Keratinocyte (primary cell): ENCODE measurements at regions not wholly inside any gene's neighbourhood (a gene's known extent, or its start where the extent isn't known, plus 50 kb on each side); places are given as distances from the start of the nearest gene placed in this dataset.

Experiments used
- DNase-seq: peaks from one replicate; pipeline ENCODE4 v3.0.0-alpha.2; 2011; ENCODE audit warnings: low read depth, missing footprints, low spot score
- FAIRE-seq: peaks from 2 replicates; lab custom pipeline; 2011; peaks lifted over from hg19 to GRCh38; lab: Jason Lieb, UNC
- H2AFZ ChIP-seq: 2 replicates; pipeline ENCODE4 v1.6.0; 2012; ENCODE audit warnings: low read length, control low read depth, inconsistent platforms; ENCODE audit not compliant: control insufficient read depth
- H3K27ac ChIP-seq: 2 replicates; pipeline ENCODE4 v1.5.1; 2011; ENCODE audit warnings: low read length; ENCODE audit not compliant: control insufficient read depth, insufficient read depth
- H3K27me3 ChIP-seq: 3 replicates; pipeline ENCODE4 v1.6.0; 2011; ENCODE audit warnings: low read length; ENCODE audit not compliant: control insufficient read depth, insufficient read depth; ENCODE audit errors: extremely low read depth
- H3K36me3 ChIP-seq, 2 experiments: 2 replicates in 1 of 2; 3 replicates in 1 of 2; pipeline ENCODE4 v1.5.1; 2011; ENCODE audit warnings: low read length in 2 of 2, mild to moderate bottlenecking in 1 of 2; ENCODE audit not compliant: control insufficient read depth in 2 of 2, insufficient read depth in 2 of 2; ENCODE audit errors: extremely low read depth in 1 of 2
- H3K4me1 ChIP-seq: 3 replicates; pipeline ENCODE4 v1.5.1; 2011; ENCODE audit warnings: low read length; ENCODE audit not compliant: control insufficient read depth, insufficient read depth; ENCODE audit errors: extremely low read depth
- H3K4me2 ChIP-seq: 3 replicates; pipeline ENCODE4 v1.6.0; 2011; ENCODE audit warnings: low read depth, low read length; ENCODE audit not compliant: control insufficient read depth, insufficient read depth; ENCODE audit errors: extremely low read depth
- H3K4me3 ChIP-seq, 3 experiments: fragments of 200-600 bp in 1 of 3; sonication (generic) in 1 of 3; 2 replicates in 2 of 3; 3 replicates in 1 of 3; pipeline ENCODE4 v1.5.1; 2011 to 2016; ENCODE audit warnings: low read length in 3 of 3, mild to moderate bottlenecking in 3 of 3, control low read depth in 2 of 3, inconsistent platforms in 1 of 3, low read depth in 1 of 3, mixed read lengths in 1 of 3, mixed run types in 1 of 3, moderate library complexity in 1 of 3; ENCODE audit not compliant: control insufficient read depth in 2 of 3, insufficient read depth in 2 of 3; ENCODE audit errors: extremely low read depth in 1 of 3
- H3K79me2 ChIP-seq: 2 replicates; pipeline ENCODE4 v1.6.0; 2012; ENCODE audit warnings: low read length; ENCODE audit not compliant: control insufficient read depth, insufficient read depth
- H3K9ac ChIP-seq: 3 replicates; pipeline ENCODE4 v1.6.0; 2011; ENCODE audit warnings: low read length; ENCODE audit not compliant: control insufficient read depth, insufficient read depth; ENCODE audit errors: extremely low read depth
- H3K9me1 ChIP-seq: 3 replicates; pipeline ENCODE4 v1.6.0; 2011; ENCODE audit warnings: low read length; ENCODE audit not compliant: control insufficient read depth, insufficient read depth; ENCODE audit errors: extremely low read depth
- H3K9me3 ChIP-seq: 2 replicates; pipeline ENCODE4 v1.5.1; 2012; ENCODE audit warnings: low read depth, low read length; ENCODE audit not compliant: control insufficient read depth
- H4K20me1 ChIP-seq: 3 replicates; pipeline ENCODE4 v1.6.0; 2011; ENCODE audit warnings: low read length; ENCODE audit not compliant: control insufficient read depth, insufficient read depth; ENCODE audit errors: extremely low read depth
- CTCF ChIP-seq, 3 experiments: IDR thresholded peaks in 1 of 3; conservative IDR thresholded peaks in 1 of 3; optimal IDR thresholded peaks in 1 of 3; 2 replicates in 2 of 3; 3 replicates in 1 of 3; pipeline versions ENCODE3 to v1.5.1; 2011; ENCODE audit warnings: low read length in 3 of 3, mild to moderate bottlenecking in 3 of 3, moderate library complexity in 2 of 3, control low read depth in 1 of 3, inconsistent platforms in 1 of 3; ENCODE audit not compliant: insufficient read depth in 2 of 3; ENCODE audit errors: extremely low read depth in 1 of 3
- EZH2 ChIP-seq: IDR thresholded peaks from one replicate; pipeline ENCODE4 v1.6.1; 2012; ENCODE audit warnings: inconsistent platforms, mild to moderate bottlenecking, low read length, moderate library complexity
- dilution Hi-C: fragments of 300-500 bp; cut with MboI; formaldehyde crosslinking; loops from one replicate; pipeline ENCODE4 v1.7.0; 2020; ENCODE audit warnings: low sequenced_read_pairs; ENCODE audit not compliant: extremely low pct_ligation_motif_present

GRCh38 chr18:22348521-22349316, 69.0 kb downstream of the CTAGE1 start:
- Histone ChIP-seq H4K20me1 (no peaks in the 10 kb centered on the region), H3K4me3 (peak overlapping the region; percentile 28 to 80 (median 64)), H3K79me2 (no peaks in the 10 kb centered on the region), H3K4me2 (peak overlapping the region; percentile 95), H3K9me1 (no peaks in the 10 kb centered on the region), H3K27me3 (peaks cover 23% of the 10 kb centered on the region), H3K27ac (peak overlapping the region; percentile 33), H2AFZ (peak overlapping the region; percentile 95), H3K4me1 (peaks cover 12% of the 10 kb centered on the region), H3K36me3 (no peaks in the 10 kb centered on the region), H3K9me3 (no peaks in the 10 kb centered on the region), H3K9ac (peak overlapping the region; percentile 60)
- TF ChIP-seq EZH2 = peak; percentile 19
- no peak for TF ChIP-seq CTCF (optimal IDR thresholded peaks at IDR 0.05 in 1 of 3, IDR thresholded peaks at IDR 0.05 in 1 of 3, conservative IDR thresholded peaks at IDR 0.05 in 1 of 3; ENCODE audit: extremely low read depth in 1 of 3, insufficient read depth in 2 of 3, low read length in 3 of 3)
- dilution Hi-C loops = no loop called here
- FAIRE-seq (peak; percentile 36), DNase-seq (peak; percentile 13)

GRCh38 chr18:22347606-22348511, 69.9 kb downstream of the CTAGE1 start:
- Histone ChIP-seq H3K4me2 (peak overlapping the region; percentile 95), H3K27me3 (peaks cover 23% of the 10 kb centered on the region), H3K4me1 (peaks cover 12% of the 10 kb centered on the region), H3K27ac (peak overlapping the region; percentile 15), H3K36me3 (no peaks in the 10 kb centered on the region), H2AFZ (peak overlapping the region; percentile 59), H4K20me1 (no peaks in the 10 kb centered on the region), H3K79me2 (no peaks in the 10 kb centered on the region), H3K9ac (peak overlapping the region; percentile 60), H3K9me1 (no peaks in the 10 kb centered on the region), H3K9me3 (no peaks in the 10 kb centered on the region), H3K4me3 (peak overlapping the region; percentile 11 to 56 (median 40))
- no peak for TF ChIP-seq CTCF (optimal IDR thresholded peaks at IDR 0.05 in 1 of 3, IDR thresholded peaks at IDR 0.05 in 1 of 3, conservative IDR thresholded peaks at IDR 0.05 in 1 of 3; ENCODE audit: extremely low read depth in 1 of 3, insufficient read depth in 2 of 3, low read length in 3 of 3)
- DNase-seq (no peak), FAIRE-seq (no peak)
- dilution Hi-C loops = no loop called here
